ENCODE measurements at regions not wholly inside any gene's neighbourhood (a gene's known extent, or its start where the extent isn't known, plus 50 kb on each side); places are given as distances from the start of the nearest gene placed in this dataset.

GRCh38 chr1:200292699-200293098, 117.1 kb downstream of the ZNF281 start:
- Histone ChIP-seq H3K27ac (ENCODE audit: extremely low read depth, low read depth, low read length) (no peak overlapping the region), H3K9me1 (ENCODE audit: control insufficient read depth, insufficient read depth, low read length) (no peaks in the 10 kb centered on the region), H3K4me2 (ENCODE audit: insufficient read depth, low read length) (no peak overlapping the region), H4K20me1 (replicated peaks; ENCODE audit: control insufficient read depth, insufficient read depth, low read length) (no peaks in the 10 kb centered on the region), H3K79me2 (ENCODE audit: control insufficient read depth, insufficient read depth, low read length) (no peaks in the 10 kb centered on the region), H3K4me1 (replicated peaks in 1 of 2; ENCODE audit: control insufficient read depth in 2 of 2, insufficient read depth in 2 of 2, low read length in 2 of 2) (no peaks in the 10 kb centered on the region), H3K9me3 (replicated peaks; ENCODE audit: control insufficient read depth, insufficient read depth, low read depth, low read length) (no peaks in the 10 kb centered on the region), H3K4me3 (no peak overlapping the region), H3K27me3 (ENCODE audit: control insufficient read depth in 2 of 2, insufficient read depth in 2 of 2, low read length in 2 of 2) (peaks cover 0 to 4% of the 10 kb centered on the region in 2 experiments; a peak in 2 of 5 replicates), H2AFZ (ENCODE audit: low read depth, low read length) (no peak overlapping the region), H3K36me3 (ENCODE audit: control insufficient read depth, insufficient read depth, low read length) (no peaks in the 10 kb centered on the region), H3K9ac (ENCODE audit: insufficient read depth in 1 of 2, low read depth in 2 of 2, low read length in 2 of 2) (no peak overlapping the region)
- no peak for DNase-seq (ENCODE audit: extremely low read depth in 1 of 4, low spot score in 3 of 4)
- ChIA-PET CTCF (ENCODE audit: low intra/inter-chr PET ratio) (no interaction called here), POLR2A (no interaction called here)
- ATAC-seq, result no peak
- no TSS peak for BruUV-seq (replicated peaks)
- intact Hi-C loops (cut with micrococcal nuclease), result no loop called here
- WGBS (ENCODE audit: insufficient coverage, low coverage, missing lambda C conversion rate), result 0% methylated on average over 2 of the region's 2 CpGs
- in situ Hi-C loops (cut with MboI), result loop anchor here (25.0 kb wide), 1 partner anchor 195 kb away; no protein-coding TSS in a partner anchor
- FAIRE-seq, result no peak
- no peak for TF ChIP-seq MTA1 (IDR thresholded peaks at IDR 0.05; ENCODE audit: borderline replicate concordance)
- no peak for TF ChIP-seq DEAF1 (CRISPR knock-in tag; IDR thresholded peaks at IDR 0.05)
- TF ChIP-seq ETS1 (conservative IDR thresholded peaks at IDR 0.05; ENCODE audit: control insufficient read depth, low read depth, low read length), result no peak
- TF ChIP-seq GATA2 (CRISPR knock-in tag; IDR thresholded peaks at IDR 0.05), result no peak
- no peak for TF ChIP-seq TRIM25 (IDR thresholded peaks at IDR 0.05; ENCODE audit: borderline replicate concordance)
- no peak for TF ChIP-seq MXI1 (IDR thresholded peaks at IDR 0.05; ENCODE audit: low read depth, low read length)
- TF ChIP-seq ZC3H8 (IDR thresholded peaks at IDR 0.05), result no peak
- no peak for TF ChIP-seq POLR2B (IDR thresholded peaks at IDR 0.05; ENCODE audit: low read depth, partially characterized antibody)
- TF ChIP-seq JUND (IDR thresholded peaks at IDR 0.05; ENCODE audit: borderline replicate concordance, low read depth, low read length), result no peak
- TF ChIP-seq JUND (tag; IDR thresholded peaks at IDR 0.05; ENCODE audit: borderline replicate concordance, low read depth, low read length), result no peak
- no peak for TF ChIP-seq FOXP1 (CRISPR knock-in tag; IDR thresholded peaks at IDR 0.05)
- no peak for TF ChIP-seq OTX1 (CRISPR knock-in tag; IDR thresholded peaks at IDR 0.05)
- no peak for TF ChIP-seq NFIX (CRISPR knock-in tag; IDR thresholded peaks at IDR 0.05; ENCODE audit: low read depth)
- TF ChIP-seq ZNF311 (CRISPR knock-in tag; IDR thresholded peaks at IDR 0.05), result no peak
- no peak for TF ChIP-seq RNF219 (CRISPR knock-in tag; IDR thresholded peaks at IDR 0.05)
- TF ChIP-seq ZNF395 (CRISPR knock-in tag; IDR thresholded peaks at IDR 0.05), result no peak
